ENCODE measurements at regions not wholly inside any gene's neighbourhood (a gene's known extent, or its start where the extent isn't known, plus 50 kb on each side); places are given as distances from the start of the nearest gene placed in this dataset.

DNA sequence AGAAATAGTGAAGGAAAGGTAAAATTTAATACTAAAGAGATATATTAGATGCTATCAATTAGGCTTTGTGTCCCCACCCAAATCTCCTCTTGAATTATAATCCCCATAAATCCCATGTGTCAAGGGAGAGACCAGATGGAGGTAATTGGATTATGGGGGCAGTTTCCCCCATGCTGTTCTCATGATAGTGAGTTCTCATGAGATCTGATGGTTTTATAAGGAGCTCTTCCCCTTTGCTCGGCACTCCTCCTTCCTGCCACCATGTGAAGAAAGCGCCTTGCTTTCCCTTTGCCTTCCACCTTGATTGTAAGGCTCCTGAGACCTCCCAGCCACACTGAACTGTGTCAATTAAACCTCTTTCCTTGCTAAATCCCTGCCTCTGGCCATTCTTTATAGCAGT lies 697.0 kb upstream of the RGMB start:
- DNase-seq, result no peak

DNA sequence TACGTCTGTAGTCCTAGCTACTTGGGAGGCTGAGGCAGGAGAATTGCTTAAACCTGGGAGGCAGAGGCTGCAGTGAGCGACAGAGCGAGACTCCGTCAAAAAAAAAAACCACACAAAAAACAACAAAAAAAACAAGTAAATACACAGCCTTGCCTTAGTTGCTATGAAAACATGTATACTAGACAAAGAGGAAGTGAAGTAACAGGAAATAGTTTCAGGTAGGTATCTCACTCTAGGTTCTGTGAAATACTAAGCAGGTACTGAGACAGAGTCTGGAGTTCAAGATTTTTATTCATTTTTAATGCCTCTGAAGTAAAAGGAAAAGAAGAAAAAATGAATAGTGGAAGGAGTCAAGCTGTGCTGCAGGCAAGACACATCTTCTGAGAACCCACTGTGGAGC lies 687.9 kb upstream of the RGMB start:
- DNase-seq, result no peak

DNA sequence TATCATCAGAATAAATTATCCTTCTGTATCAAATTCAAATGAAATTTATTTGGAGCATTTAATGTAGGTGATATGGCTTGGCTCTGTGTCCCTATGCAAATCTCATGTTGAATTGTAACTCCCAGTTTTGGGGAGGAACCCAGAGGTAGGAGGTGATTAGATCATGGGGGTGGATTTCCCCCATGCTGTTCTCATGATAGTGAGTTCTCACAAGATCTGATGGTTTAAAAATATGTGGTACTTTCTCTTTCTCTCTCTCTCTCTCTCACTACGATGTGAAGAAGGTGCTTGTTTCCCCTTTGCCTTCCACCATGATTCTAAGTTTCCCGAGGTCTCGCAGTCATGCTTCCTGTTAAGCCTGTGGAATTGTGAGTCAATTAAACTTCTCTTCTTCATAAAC lies 678.4 kb upstream of the RGMB start:
- no peak for DNase-seq

DNA sequence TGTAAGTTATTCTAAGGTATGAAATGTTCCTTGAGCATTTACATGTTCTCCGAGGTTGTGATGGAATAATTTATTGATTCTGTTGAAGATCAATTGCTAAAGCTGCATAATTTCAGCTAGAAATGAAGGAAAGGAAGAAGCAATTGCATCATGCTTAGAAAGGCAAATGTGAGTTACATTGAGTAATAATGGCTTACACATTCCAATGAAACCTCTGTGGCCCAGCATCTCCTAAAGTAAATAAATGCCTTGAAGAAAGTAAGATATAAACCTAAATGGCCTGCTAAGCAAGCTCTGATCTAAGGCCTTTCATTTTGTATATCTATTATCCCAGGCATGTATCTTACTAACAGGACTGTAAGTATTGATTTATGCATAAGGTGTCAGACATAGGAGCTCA lies 677.3 kb upstream of the RGMB start:
- DNase-seq, result no peak

DNA sequence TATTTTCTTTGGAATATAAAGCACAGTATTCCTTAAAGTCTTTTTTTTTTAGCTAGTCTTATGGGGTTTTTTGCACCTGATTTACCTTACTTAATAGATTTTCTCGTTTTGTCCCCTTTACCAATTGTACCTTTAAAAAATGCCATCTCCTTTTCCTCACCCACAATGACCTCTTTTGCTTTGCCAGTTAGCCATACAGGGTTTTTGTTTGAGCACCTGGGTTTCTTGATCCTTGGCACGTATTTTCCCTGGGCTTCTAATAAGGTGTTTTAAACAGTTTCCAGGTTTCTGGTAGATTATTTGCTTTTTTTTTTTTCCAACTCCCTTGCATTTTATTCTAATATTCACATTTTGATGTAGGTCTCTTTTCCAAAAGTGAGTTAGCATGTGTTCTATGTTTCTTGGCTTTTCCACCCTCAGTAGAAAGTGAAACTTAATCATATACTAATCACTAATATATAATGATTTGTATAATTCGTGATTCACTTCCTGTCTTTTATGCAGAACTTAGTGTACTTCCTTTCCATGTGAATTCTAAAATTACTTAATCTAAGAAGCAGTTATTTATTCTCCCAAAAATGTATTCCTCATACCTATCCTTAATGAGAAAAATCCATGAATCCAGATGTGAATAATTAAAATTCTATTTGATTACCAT lies 673.9 kb upstream of the RGMB start:
- no peak for DNase-seq

DNA sequence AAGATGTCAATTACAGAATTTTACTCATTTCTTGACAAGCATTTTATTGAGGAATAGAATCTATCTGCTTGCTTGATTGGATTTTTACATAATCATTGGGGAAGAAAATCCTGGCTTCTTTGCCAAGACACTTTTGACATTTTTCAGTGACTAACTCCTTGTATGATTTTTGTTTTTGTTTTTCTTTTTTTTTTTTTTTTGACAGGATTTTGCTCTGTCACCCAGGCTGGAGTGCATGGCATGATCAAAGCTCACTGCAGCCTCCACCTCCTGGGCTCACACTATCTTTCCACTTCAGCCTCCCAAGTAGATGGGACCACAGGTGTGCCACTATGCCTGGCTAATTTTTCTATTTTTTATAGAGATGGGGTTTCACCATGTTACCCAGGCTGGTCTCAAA lies 672.3 kb upstream of the RGMB start:
- DNase-seq, result no peak

DNA sequence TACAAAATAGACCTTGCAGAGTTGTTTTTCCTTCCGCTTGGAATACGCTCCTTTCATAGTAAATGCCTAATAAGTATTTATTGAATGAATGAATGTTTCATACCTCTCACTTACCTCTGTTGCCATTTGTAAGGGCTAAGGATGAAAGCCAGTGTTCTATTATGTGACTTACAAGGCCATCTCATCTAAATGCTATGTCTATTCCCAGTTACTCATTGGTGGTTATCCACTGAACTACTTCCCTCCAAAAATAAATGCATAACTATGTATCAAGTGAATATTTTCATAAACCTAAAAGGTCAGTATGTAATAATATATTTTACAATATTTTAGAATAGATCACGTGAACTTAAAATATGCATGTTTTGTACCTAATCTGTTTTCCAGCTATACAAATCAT lies 670.5 kb upstream of the RGMB start:
- no peak for DNase-seq

DNA sequence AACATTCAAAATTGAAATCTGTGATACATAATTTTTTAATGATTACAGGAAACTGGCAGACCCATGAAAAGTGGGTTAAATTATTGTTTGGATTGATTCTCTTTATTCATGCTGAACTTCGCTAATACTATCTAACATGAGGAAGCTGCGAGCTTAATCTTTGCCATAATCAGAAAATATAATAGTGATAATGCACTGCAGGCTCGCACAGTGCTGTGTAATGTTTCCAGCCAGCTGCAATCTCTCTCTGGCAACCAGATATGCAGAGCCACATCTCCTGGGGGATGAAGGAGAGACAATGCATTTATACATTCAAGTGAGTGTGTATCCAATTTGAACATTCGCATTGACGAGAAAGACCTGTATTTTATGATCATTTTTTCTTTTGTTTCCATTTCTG lies 669.7 kb upstream of the RGMB start:
- no peak for DNase-seq

DNA sequence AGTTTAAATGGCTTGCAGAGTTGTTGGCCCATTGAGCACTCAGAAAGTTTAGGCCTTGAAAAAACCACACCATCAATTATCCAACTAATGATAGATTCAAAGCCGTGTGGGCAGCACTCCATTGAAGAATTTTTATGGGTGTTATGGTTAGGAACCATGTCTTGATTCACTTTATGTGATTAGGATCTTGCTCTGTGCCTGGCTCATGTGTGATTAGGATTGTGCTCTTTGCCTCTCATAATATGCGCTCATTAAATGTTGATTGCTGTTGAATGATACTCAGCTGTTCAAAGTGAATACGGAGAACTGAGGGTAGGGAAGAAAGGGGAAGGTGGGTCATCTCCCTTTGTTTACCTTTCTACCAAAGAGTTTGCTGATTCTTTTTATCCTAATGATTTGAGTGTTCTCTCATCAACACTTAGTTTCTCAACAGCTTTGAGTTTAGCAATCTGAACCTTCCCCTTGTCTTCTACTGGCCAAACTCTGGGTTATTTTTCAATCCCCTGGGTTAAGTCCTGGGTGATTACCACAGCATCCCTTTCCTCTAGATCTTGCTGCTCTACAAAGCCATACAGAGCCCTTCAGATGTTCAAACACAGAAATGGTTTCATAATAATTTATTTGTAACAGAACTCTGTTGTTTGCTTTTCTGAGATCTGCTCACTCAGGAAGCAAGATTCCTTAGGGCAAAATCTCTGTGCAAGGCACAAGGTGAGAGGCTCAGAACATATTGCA lies 668.8 kb upstream of the RGMB start:
- no peak for DNase-seq

DNA sequence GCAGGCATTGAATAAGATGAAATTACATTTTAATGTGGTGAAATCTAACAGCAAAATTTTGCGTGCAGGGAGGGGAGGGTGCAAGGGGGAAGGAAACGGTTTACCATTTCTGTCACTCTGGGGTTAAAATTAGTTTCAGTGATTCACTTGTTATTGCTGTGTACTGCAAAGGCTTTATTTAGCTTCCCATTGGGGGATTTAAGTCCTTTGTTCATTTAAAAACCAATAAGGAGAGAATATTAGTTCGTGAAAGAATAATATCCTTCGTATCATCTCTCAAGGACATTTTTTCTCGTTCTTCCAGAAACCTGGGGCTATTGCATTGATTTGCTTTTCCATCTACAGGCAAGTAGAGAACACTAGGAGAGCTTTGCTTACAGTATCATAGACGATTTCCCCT lies 667.8 kb upstream of the RGMB start:
- DNase-seq, result no peak

DNA sequence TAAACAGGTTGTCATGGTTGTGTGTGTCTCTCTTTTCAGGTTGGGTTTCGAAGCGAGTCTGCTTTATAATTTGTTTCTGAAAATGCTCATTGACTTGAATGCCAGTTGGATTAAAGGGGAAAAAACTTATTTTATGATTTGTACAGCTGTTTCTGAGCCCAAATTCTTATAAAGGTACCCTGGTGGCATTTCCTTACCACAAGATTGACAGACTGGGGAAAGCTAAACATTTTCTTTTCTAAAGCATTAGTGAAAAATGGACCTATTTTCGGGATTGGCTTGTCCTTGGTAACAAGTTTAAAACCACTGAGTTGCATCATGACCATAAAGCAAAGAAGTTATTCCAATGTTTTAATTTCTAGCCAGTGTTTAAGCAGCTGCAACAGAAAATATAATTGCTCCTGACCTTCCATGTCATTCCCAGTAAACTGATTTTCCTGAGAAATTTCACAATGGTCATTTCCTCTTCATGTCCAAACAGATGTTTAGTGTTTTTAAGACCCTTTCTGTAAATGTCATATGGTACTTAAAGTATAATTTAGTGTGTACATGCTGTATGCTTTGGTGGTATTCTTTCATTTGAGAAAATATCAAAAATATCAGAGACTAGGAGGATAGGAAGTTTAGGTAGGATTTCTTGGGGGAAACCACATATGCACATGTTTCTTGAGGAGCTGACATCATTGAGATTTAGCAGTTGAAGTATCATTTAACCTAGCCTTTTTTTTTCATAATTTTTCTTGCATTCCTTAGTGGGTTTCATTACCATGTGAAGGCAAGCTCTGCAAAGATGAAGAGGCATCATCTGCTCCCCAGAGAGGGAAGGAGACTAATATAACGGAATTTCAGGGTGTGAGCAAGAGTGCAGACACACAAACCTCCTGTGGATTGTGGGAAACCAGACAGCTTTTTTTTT lies 667.1 kb upstream of the RGMB start:
- no peak for DNase-seq

DNA sequence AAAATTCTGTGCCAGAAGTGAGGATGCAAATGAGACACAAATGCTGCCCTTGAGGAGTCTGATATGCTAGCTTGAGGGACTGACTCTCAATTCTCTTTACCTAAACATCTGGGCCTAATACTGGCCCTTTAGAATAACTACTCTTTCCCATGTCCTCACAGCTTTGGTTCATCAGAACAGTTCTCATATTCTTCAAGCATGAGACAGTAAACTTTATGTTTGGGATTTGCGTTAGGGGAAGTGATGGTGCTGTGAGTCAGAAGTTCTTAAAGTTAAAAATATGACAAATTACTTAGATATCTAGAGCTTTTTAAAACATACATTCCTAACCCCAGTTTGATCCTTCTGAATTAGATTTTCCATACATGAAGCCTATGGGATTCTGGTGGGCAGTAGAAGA lies 665.0 kb upstream of the RGMB start:
- no peak for DNase-seq

DNA sequence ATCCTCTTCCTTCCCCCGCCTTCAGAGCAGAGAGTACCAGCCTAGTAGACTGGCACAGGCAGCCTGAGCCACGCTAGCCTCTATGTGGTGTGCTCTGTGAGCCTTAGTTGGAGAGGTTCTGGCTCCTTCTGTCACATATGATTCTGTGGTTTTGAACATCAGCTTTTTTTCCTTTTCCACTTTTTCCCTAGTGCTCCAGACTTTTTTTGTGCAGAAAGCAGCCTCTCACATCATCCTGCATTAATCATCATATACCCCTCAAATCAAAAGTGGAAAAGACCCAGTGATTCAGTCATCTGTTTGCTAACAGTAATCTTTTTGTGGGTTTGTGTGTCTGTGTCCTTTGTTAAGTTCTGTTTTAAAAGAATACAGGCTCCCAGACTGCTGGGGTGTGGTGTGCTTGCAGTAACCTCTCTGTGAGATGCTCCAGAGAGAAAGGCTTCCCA lies 663.9 kb upstream of the RGMB start:
- DNase-seq, result no peak

DNA sequence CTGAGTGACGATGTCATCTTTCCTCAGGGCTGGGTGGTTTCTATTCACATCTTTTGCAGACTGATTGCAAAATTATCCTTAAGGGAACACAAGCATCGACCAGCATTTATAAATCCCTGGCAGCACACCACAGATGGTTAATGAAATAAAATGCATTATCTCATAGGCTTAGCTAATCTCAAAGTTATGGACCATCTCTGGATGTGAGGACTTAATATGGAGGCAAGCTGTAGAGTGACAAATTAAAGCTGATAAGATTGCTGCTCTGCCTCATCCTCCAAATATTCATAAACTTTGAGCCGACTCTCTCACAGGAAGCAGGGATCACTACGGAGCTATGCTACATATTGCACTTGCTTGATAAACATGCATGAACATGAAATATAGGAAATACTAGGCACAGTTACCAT lies 663.2 kb upstream of the RGMB start:
- DNase-seq, result no peak

DNA sequence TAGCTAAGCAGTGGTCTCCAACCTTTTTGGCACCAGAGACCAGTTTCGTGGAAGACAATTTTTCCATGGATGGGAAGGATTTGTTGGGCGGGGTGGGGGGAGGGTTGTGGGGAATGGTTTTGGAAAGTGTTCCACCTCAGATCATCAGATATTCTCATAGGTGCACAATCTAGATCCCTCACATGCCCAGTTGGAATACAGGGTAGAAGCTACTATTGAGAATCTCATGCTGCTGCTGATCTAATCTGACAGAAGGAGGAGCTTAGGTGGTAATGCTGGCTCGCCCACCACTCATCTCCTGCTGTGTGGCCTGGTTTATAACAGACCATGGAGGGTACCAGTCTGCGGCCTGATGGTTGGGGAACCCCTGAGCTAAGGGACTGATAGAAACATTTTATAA lies 662.7 kb upstream of the RGMB start:
- no peak for DNase-seq

DNA sequence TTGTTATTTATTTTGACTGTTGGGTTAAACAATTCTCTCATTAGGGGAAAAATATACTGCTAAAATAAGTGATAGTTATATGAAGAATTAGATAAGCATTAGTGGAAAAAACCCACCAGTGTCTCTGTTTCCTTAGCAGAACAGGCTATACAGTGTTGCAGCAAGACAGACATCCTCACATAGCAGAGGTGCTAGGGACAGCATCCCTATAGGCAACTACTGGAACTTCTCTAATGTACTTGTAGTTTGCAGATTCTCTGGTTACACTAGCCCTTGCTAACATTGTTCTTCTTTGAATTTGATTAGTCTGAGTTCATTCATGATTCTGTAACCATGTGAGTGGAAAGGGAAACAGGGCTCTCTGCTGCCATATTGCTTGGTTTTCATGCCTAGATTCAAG lies 661.8 kb upstream of the RGMB start:
- DNase-seq, result no peak

DNA sequence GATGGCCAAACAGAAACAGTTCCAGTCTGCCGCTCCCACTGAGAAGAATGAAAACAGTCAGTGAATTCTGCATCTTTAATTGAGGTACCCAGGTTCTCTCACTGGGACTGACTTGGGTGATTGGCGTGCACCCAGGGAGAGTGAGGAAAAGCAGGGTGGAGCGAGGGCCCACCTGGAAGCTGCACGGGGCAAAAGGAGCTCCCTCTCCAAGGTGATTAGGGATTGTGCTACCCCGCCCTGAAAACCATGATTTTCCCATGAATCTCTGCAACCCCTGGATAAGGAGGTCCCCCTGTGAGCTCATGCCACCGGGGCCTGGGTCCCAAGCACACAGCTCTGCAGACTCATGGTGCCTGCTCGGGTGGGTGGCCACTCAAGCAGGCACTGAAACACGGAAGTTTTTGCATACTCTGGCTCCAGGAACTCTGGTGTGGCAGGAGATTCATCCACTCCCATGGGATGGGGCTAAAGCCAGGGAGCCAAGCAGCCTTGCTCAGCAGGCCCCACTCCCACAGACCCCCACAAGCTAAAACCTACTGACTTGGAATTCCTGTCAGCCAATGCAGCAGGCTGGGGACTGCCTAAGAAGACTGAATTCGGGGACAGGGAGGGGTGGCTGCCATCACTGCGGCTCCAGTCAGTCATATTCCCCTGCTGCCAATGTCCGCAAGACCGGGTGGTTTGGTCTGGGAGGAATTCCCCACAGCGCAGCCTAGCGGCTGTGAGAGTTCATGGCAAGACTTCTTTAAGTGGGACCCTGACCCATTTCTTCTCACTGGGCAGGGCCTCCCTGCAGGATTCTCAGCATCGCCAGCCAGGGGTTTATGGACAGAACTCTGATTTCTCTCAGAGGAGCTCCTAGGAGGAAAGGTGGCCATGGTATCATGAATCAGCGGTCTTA lies 652.2 kb upstream of the RGMB start:
- no peak for DNase-seq

DNA sequence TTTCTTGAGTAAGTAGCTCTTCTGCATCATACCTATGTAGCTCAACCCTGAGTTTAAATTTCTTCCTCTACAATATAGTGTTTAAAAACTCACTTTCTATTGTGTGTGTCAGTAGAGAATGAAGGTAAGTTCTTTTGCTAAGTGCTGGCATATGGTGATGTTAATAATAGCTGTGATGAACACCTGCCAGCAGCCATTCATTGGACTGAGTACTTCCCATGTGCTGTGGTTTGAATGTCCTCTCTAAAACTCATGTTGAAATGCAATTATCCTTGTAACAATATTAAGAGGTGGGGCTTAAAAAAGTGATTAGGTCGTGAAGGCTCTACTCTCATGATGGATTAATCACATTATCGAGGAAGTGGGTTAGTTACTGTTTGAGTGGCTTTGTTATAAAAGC lies 645.2 kb upstream of the RGMB start:
- no peak for DNase-seq

DNA sequence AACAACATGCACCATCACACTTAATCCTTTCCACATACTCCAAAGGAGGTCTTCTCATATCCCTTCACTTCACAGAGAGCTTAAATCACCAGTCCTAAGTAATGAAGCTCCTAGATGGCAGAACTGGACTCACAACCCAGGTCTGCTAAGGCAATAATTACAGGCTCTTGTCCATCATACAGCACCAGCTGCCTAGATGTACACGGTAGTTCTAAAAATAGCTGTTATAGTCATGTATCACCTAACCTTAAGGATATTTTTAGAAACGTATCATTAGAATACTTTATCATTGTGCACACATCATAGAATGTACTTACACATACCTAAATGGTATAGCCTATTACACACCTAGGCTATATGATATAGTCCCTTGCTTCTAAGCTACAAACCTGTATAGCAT lies 644.6 kb upstream of the RGMB start:
- no peak for DNase-seq

DNA sequence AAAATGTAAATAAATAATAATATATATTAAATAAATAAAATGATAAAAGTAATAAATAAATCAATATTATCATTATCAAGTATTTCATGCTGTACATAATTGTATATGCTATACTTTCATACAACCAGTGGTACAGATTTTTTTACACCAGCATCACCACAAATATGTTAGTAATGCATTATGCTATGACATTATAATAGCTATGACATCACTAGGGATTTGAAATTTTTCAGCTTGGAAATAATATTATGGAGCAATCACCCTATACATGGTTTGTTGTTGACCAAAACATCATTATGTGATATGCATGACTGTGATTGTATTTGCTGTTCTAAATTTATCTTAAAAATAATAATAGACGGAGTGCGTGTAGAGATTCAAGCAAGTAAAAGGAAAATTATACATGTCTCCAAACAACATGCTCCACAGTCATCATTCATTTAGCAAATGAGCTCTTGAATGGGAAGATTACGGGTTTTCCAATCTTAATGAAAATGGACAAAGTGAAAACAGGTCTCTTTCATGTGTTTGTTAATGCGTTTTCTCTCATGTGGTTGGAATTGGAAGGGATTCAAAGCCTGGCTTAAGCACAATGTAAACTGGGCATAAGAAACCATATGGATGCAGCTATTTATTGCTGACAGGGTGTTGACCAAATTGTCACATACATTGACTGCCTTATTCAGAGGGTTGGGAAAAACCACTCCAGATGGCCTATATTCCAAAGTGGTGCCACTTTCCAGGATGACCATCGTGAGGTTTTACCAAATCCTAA lies 643.0 kb upstream of the RGMB start:
- no peak for DNase-seq

DNA sequence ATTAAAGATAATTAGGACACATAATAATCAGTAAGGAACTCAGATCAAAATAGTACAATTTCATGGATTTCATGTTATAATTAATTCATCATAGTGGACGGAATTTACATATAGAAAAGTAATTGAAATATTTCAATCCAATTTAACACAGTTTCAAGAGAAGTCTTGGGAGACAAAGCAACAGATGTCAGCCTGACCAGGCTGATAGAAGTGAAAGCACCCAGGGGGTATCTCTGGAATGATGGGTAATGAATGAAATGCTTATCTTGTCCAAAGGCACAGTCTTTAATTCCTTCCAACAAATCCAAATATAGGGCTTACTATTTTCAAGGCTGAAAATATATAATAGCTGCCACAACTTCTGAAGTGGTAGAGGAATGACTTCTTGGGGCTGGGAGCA lies 629.3 kb upstream of the RGMB start:
- DNase-seq, result no peak

DNA sequence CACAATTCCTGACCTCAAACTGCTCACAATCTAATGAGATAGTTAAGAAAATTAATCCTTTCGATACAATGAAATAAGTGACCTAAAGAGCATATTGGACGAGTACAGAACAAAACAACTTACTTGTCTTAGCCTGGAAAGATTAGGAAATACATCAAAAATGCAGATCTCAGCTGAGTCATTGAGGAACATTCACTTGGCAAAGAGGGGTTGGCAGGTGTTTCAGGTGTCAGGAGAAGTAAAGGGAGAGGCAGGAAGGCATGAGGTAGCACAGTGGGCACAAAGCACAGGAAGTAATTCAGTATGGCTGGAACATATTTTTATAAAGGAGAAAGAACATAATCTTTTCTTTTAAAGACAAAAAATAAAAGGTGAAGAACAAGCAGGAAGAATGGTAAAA lies 628.8 kb upstream of the RGMB start:
- no peak for DNase-seq
